Stimulated activated naive B cell treated with anti-CD40 and anti-IgM and Interleukin-4, amounts not matched to agents 10 μg/mL and 1 μg/mL and 100 μg/mL, for 72 hours (primary cell): ENCODE measurements at regions not wholly inside any gene's neighbourhood (a gene's known extent, or its start where the extent isn't known, plus 50 kb on each side); places are given as distances from the start of the nearest gene placed in this dataset.

Experiments
- ATAC-seq, 2 donors: fragments of 150-1000 bp; cut with Tn5 transposase; replicated peaks; 2 replicates each; pipeline ENCODE4 v1.10.0; 2021; ENCODE audit warnings: moderate library complexity in 1 of 2
- DNase-seq: peaks from one replicate; pipeline ENCODE4 v3.0.0; 2021
- H3K27ac Mint-ChIP-seq: one replicate; pipeline ENCODE4 v1.8.0; 2022; ENCODE audit warnings: mild to moderate bottlenecking, mixed read lengths
- H3K27me3 Mint-ChIP-seq, 2 donors: one replicate each; pipeline ENCODE4 v1.8.0; 2022; ENCODE audit warnings: mixed read lengths in 2 of 2
- H3K36me3 Mint-ChIP-seq, 2 donors: one replicate each; pipeline ENCODE4 v1.8.0; 2022; ENCODE audit warnings: mixed read lengths in 2 of 2, mild to moderate bottlenecking in 1 of 2
- H3K4me1 Mint-ChIP-seq, 2 donors: one replicate each; pipeline ENCODE4 v1.8.0; 2022; ENCODE audit warnings: mixed read lengths in 2 of 2, mild to moderate bottlenecking in 1 of 2
- H3K4me3 Mint-ChIP-seq, 2 donors: one replicate each; pipeline ENCODE4 v1.8.0; 2022; ENCODE audit warnings: mild to moderate bottlenecking in 2 of 2, mixed read lengths in 2 of 2, moderate library complexity in 1 of 2
- H3K9me3 Mint-ChIP-seq, 2 donors: one replicate each; pipeline ENCODE4 v1.8.0; 2022; ENCODE audit warnings: mixed read lengths in 2 of 2, mild to moderate bottlenecking in 1 of 2

DNA sequence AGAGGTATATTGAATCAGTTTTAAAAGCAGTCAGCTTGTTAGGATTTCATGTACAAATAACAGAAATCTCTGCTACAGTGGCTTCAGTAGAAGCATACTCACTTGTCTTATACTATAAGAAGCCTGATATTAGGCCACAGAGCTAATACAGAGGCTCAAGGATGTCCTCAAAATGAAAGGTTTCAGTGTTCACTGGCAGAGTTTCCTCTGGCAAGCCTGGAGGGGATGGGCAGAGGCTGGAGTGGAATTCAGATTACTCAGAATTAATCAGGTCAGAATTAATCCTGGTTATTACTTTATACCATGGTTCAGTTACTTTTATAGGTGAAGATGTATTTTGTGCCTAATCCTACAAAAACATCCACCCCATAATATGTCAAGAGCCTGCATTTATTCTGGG is 520.5 kb downstream of the USP25 start:
- no peaks in the 10 kb centered on the region for H3K9me3 Mint-ChIP-seq
- DNase-seq (no peak), ATAC-seq (no peak)
- no peaks in the 10 kb centered on the region for H3K36me3 Mint-ChIP-seq
- no peaks in the 10 kb centered on the region for H3K27me3 Mint-ChIP-seq
- H3K4me3 Mint-ChIP-seq, result no peak overlapping the region
- no peak overlapping the region for H3K27ac Mint-ChIP-seq
- H3K4me1 Mint-ChIP-seq, result no peaks in the 10 kb centered on the region

- H3K4me1 Mint-ChIP-seq, result no peaks in the 10 kb centered on the region
- no peaks in the 10 kb centered on the region for H3K36me3 Mint-ChIP-seq
- no peaks in the 10 kb centered on the region for H3K27me3 Mint-ChIP-seq
- DNase-seq (no peak), ATAC-seq (no peak)
- H3K4me3 Mint-ChIP-seq, result no peak overlapping the region
- no peak overlapping the region for H3K27ac Mint-ChIP-seq
- H3K9me3 Mint-ChIP-seq, result no peaks in the 10 kb centered on the region
These were observed 529.2 kb downstream of the USP25 start for GRCh38 chr21:16258844-16259611.

DNA sequence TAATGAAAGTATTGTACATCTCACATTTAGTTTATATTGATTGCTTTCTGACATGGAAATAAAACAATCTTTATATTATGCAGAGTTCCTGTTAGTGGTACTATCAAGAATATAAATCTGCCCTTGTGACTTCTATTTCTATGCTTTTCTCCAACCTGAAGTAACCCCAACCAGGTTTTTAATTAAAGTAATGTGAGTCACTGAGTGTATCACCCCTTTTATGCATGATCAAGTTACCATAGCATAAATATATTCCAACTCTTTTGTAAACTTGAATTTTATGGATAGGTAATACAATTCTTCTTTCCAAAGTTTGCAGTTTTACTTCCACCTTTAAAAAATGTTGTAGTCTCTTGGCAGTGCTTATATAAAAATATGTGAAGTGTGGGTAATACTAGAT is 532.3 kb downstream of the USP25 start:
- Mint-ChIP-seq H3K27ac (no peak overlapping the region), H3K36me3 (no peaks in the 10 kb centered on the region), H3K4me1 (no peaks in the 10 kb centered on the region), H3K9me3 (no peaks in the 10 kb centered on the region), H3K4me3 (no peak overlapping the region), H3K27me3 (no peaks in the 10 kb centered on the region)
- DNase-seq (no peak), ATAC-seq (no peak)

- Mint-ChIP-seq H3K36me3 (no peaks in the 10 kb centered on the region), H3K27me3 (no peaks in the 10 kb centered on the region), H3K4me3 (no peak overlapping the region), H3K4me1 (no peaks in the 10 kb centered on the region), H3K27ac (no peak overlapping the region), H3K9me3 (no peaks in the 10 kb centered on the region)
- ATAC-seq, result peak; percentile 53 to 54
- DNase-seq, result no peak
These were observed 534.5 kb downstream of the USP25 start for GRCh38 chr21:16264319-16264718.

- no peaks in the 10 kb centered on the region for H3K27me3 Mint-ChIP-seq
- no peaks in the 10 kb centered on the region for H3K9me3 Mint-ChIP-seq
- H3K4me1 Mint-ChIP-seq, result no peaks in the 10 kb centered on the region
These were observed 539.7 kb downstream of the USP25 start for GRCh38 chr21:16269476-16269875.

GRCh38 chr21:16279731-16280581 is 550.2 kb downstream of the USP25 start:
- Mint-ChIP-seq H3K9me3 (no peaks in the 10 kb centered on the region), H3K27ac (no peak overlapping the region), H3K4me1 (no peaks in the 10 kb centered on the region), H3K4me3 (no peak overlapping the region), H3K27me3 (no peaks in the 10 kb centered on the region), H3K36me3 (no peaks in the 10 kb centered on the region)
- no peak for DNase-seq
- no peak for ATAC-seq

More at GRCh38 chr21:16269476-16269875, 539.7 kb downstream of the USP25 start:
- ATAC-seq (no peak), DNase-seq (no peak)
- Mint-ChIP-seq H3K27ac (no peak overlapping the region), H3K36me3 (no peaks in the 10 kb centered on the region), H3K4me3 (no peak overlapping the region)

DNA sequence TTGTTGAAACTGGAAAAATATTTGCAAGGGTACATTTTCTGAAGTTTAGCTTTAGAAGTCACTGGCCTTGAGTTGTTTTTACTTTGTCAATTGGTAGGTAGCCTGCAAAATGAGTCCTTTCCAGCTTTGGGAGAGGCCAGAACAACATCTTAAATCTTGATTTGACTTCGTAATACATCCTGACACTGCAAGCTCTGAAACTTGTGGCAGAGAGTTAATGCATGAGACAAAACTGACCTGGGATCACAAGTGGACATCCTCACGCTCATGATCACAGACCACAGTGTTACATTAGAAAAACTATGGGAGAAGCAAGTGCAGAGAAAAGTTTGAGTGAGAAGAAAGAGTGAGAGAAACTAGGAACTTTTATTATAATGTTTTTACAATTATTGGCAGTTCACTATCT is 550.9 kb downstream of the USP25 start:
- DNase-seq (no peak), ATAC-seq (no peak)
- H3K27ac Mint-ChIP-seq, result no peak overlapping the region
- no peaks in the 10 kb centered on the region for H3K9me3 Mint-ChIP-seq
- no peak overlapping the region for H3K4me3 Mint-ChIP-seq
- no peaks in the 10 kb centered on the region for H3K27me3 Mint-ChIP-seq
- H3K4me1 Mint-ChIP-seq, result no peaks in the 10 kb centered on the region
- H3K36me3 Mint-ChIP-seq, result no peaks in the 10 kb centered on the region

GRCh38 chr21:16283516-16283915 is 553.7 kb downstream of the USP25 start:
- no peak overlapping the region for H3K4me3 Mint-ChIP-seq
- H3K9me3 Mint-ChIP-seq, result no peaks in the 10 kb centered on the region
- no peaks in the 10 kb centered on the region for H3K27me3 Mint-ChIP-seq
- no peak for DNase-seq
- no peaks in the 10 kb centered on the region for H3K4me1 Mint-ChIP-seq
- no peak overlapping the region for H3K27ac Mint-ChIP-seq
- no peaks in the 10 kb centered on the region for H3K36me3 Mint-ChIP-seq
- no peak for ATAC-seq

GRCh38 chr21:16285605-16286126 is 555.9 kb downstream of the USP25 start:
- no peaks in the 10 kb centered on the region for H3K4me1 Mint-ChIP-seq
- no peaks in the 10 kb centered on the region for H3K27me3 Mint-ChIP-seq
- no peak overlapping the region for H3K4me3 Mint-ChIP-seq
- H3K27ac Mint-ChIP-seq, result no peak overlapping the region
- no peak for DNase-seq
- ATAC-seq, result no peak
- H3K9me3 Mint-ChIP-seq, result no peaks in the 10 kb centered on the region
- H3K36me3 Mint-ChIP-seq, result no peaks in the 10 kb centered on the region

DNA sequence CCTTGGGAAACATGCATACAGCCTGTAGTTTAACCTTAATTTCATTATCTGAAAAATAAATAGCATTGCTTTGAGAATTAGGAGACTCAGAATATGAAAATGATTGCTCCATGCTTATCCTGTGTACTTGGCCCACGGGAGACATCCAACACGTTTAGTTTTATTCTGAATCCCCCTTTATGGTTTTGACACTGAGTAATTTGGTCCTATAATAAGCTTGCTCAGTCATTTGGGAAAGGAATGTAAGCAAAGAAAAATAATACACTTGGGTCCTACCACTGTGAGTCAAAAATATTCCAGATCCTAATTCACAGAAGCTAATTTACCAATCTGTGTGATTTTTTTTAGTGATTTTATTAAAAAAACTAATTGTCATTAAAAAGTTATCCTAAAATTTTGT is 557.3 kb downstream of the USP25 start:
- H3K9me3 Mint-ChIP-seq, result no peaks in the 10 kb centered on the region
- H3K36me3 Mint-ChIP-seq, result no peaks in the 10 kb centered on the region
- no peak overlapping the region for H3K27ac Mint-ChIP-seq
- ATAC-seq, result no peak
- DNase-seq, result no peak
- H3K4me1 Mint-ChIP-seq, result no peaks in the 10 kb centered on the region
- H3K4me3 Mint-ChIP-seq, result no peak overlapping the region
- no peaks in the 10 kb centered on the region for H3K27me3 Mint-ChIP-seq

DNA sequence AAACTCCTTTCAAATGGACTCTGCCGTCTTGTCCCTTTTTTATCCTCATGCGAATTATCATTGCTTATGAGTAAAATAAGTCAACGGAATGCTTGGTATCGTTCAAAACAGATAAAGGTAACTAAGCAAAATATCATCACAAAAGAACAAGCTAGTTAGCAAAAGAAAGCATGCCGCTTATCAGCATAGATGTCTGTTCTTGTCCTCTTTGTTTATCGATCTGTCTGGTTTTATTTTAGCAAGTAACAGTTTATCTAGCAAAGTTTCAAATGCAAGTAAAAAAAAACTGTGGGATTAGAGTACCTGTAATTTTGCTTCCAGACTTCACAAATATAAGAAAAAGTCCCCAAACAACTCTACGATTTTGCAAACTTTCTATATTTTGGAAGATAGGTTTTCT is 561.5 kb downstream of the USP25 start:
- no peak for DNase-seq
- no peaks in the 10 kb centered on the region for H3K36me3 Mint-ChIP-seq
- no peaks in the 10 kb centered on the region for H3K27me3 Mint-ChIP-seq
- ATAC-seq, result no peak
- H3K9me3 Mint-ChIP-seq, result no peaks in the 10 kb centered on the region
- no peak overlapping the region for H3K27ac Mint-ChIP-seq
- no peaks in the 10 kb centered on the region for H3K4me1 Mint-ChIP-seq
- no peak overlapping the region for H3K4me3 Mint-ChIP-seq

DNA sequence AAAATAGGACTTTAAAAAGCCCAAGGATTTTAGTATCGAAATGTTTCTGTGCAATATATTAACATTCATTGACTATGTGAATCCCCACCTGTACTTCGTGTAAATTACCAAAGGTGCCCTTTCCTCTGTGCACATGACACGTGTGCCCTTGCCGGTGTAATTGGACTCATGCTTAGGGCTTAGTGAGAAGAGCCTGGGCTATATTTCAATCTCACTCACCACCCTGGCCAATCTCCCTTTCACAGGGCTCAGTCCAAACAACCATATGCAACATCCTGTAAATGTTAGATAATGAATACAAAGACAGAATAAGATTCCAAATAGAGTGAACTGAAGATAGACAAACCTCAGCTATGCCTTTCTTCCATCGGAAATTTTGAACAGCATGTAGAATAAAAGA is 564.3 kb downstream of the USP25 start:
- H3K4me3 Mint-ChIP-seq, result no peak overlapping the region
- no peaks in the 10 kb centered on the region for H3K9me3 Mint-ChIP-seq
- H3K27ac Mint-ChIP-seq, result no peak overlapping the region
- H3K36me3 Mint-ChIP-seq, result no peaks in the 10 kb centered on the region
- no peak for ATAC-seq
- H3K4me1 Mint-ChIP-seq, result no peaks in the 10 kb centered on the region
- no peak for DNase-seq
- no peaks in the 10 kb centered on the region for H3K27me3 Mint-ChIP-seq

DNA sequence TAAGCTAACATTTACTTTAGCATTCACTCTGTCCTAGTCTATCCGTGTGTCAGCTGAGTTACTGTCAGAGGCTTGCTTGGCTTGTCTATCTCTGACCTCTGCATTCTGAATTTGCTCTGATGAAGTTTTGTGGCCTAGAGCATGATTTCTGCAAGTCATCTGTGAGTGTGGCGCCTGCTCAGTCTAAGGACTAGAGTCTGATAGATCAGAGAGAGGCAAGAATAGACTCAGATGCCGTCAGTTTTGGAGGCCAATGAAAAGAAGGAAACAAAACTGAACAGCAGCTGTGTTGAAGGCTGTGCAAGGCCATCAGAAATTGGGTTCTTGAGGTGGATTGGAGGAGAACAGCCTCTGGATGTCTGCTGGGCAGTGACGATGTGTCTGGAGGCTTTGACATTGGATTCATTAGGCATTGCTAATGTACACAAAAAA is 573.1 kb downstream of the USP25 start:
- no peak overlapping the region for H3K27ac Mint-ChIP-seq
- no peak for DNase-seq
- no peak overlapping the region for H3K4me3 Mint-ChIP-seq

GRCh38 chr21:16304174-16305095 is 574.7 kb downstream of the USP25 start:
- H3K27ac Mint-ChIP-seq, result no peak overlapping the region
- no peak overlapping the region for H3K4me3 Mint-ChIP-seq
- H3K27me3 Mint-ChIP-seq, result no peaks in the 10 kb centered on the region
- no peaks in the 10 kb centered on the region for H3K9me3 Mint-ChIP-seq
- no peaks in the 10 kb centered on the region for H3K36me3 Mint-ChIP-seq
- no peak for ATAC-seq
- DNase-seq, result no peak
- H3K4me1 Mint-ChIP-seq, result peaks cover 2 to 6% of the 10 kb centered on the region in 2 donors

More for the DNA sequence above, 573.1 kb downstream of the USP25 start:
- ATAC-seq, result no peak
- Mint-ChIP-seq H3K36me3 (no peaks in the 10 kb centered on the region), H3K4me1 (no peaks in the 10 kb centered on the region), H3K27me3 (no peaks in the 10 kb centered on the region), H3K9me3 (no peaks in the 10 kb centered on the region)
